ENCODE measurements at regions not wholly inside any gene's neighbourhood (a gene's known extent, or its start where the extent isn't known, plus 50 kb on each side); places are given as distances from the start of the nearest gene placed in this dataset.
"Not testable (repeated sequence)": the region's sequence is repeated elsewhere in the genome, so short reads cannot be mapped to it uniquely, and the experiment has no call there.

- no peak overlapping the region for H3K4me3 ChIP-seq
- DNase-seq: no peak
- H3K9me3 ChIP-seq: no peaks in the 10 kb centered on the region
- TF ChIP-seq CTCF (IDR thresholded peaks at IDR 0.05) (no peak), POLR2A (IDR thresholded peaks at IDR 0.05) (no peak)
- H3K27me3 ChIP-seq: no peaks in the 10 kb centered on the region
- no peaks in the 10 kb centered on the region for H3K4me1 ChIP-seq
- no peak overlapping the region for H3K27ac ChIP-seq
- H3K36me3 ChIP-seq: no peaks in the 10 kb centered on the region
These were observed 105.8 kb upstream of the UGP2 start for GRCh38 chr2:63735931-63736330.

- Histone ChIP-seq H3K9me3 (no peaks in the 10 kb centered on the region), H3K36me3 (no peaks in the 10 kb centered on the region)
These were observed 105.3 kb upstream of the UGP2 start for GRCh38 chr2:63736354-63736753.

GRCh38 chr2:63737081-63737751 is 104.5 kb upstream of the UGP2 start:
- Histone ChIP-seq H3K9me3 (no peaks in the 10 kb centered on the region), H3K27ac (no peak overlapping the region), H3K4me1 (no peaks in the 10 kb centered on the region), H3K4me3 (no peak overlapping the region), H3K27me3 (no peaks in the 10 kb centered on the region), H3K36me3 (no peaks in the 10 kb centered on the region)
- TF ChIP-seq POLR2A (IDR thresholded peaks at IDR 0.05) (no peak), CTCF (IDR thresholded peaks at IDR 0.05) (no peak)
- DNase-seq: no peak

More at GRCh38 chr2:63736354-63736753, 105.3 kb upstream of the UGP2 start:
- no peaks in the 10 kb centered on the region for H3K27me3 ChIP-seq
- no peak for DNase-seq
- TF ChIP-seq CTCF (IDR thresholded peaks at IDR 0.05) (no peak), POLR2A (IDR thresholded peaks at IDR 0.05) (no peak)
- no peak overlapping the region for H3K27ac ChIP-seq
- H3K4me3 ChIP-seq: no peak overlapping the region
- no peaks in the 10 kb centered on the region for H3K4me1 ChIP-seq

DNA sequence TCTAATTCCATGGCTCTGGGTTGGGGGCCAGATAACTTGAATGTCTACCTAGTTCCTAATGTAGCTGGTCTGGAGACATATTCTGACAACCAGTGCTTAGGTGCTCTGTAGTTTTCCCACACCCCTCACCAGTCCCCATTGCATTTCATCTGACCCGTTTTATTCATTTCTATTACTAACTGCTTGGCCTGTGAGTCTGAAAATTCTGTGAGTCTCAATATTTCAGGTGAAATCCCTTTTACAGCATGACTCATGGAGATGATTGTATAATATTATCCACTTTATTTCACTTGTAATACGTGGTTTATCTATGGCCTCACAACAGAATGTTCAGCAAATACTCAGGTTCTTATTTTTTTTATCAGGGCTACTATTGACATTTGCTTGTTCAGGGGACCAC is 103.7 kb upstream of the UGP2 start:
- no peaks in the 10 kb centered on the region for H3K36me3 ChIP-seq
- no peak overlapping the region for H3K27ac ChIP-seq
- H3K27me3 ChIP-seq: no peaks in the 10 kb centered on the region
- H3K9me3 ChIP-seq: no peaks in the 10 kb centered on the region
- DNase-seq: no peak
- no peaks in the 10 kb centered on the region for H3K4me1 ChIP-seq
- TF ChIP-seq POLR2A (IDR thresholded peaks at IDR 0.05): no peak
- no peak for TF ChIP-seq CTCF (IDR thresholded peaks at IDR 0.05)
- H3K4me3 ChIP-seq: no peak overlapping the region

GRCh38 chr2:63739180-63739579 is 102.5 kb upstream of the UGP2 start:
- not testable (repeated sequence) for H3K4me1 ChIP-seq, H3K36me3 ChIP-seq, H3K27ac ChIP-seq, H3K4me3 ChIP-seq, H3K9me3 ChIP-seq, H3K27me3 ChIP-seq, DNase-seq

DNA sequence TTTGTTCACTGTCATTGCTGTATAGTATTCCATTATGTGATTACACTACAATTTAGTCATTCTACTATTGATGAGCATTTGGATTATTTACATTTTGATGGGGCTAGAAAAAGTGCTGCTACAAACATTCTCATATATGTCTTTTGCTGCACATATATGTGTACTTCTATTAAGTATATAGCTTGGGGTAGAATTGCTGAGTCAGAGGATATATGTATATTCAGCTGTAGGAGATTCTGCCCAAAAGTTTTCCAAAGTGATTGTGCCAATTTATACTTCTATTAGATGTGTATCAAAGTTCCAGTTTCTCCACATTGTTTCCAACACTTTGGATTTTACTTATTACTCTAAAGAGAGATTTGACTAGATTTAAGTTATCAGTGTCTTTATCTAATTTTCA is 101.7 kb upstream of the UGP2 start:
- Histone ChIP-seq H3K27me3 (no peaks in the 10 kb centered on the region), H3K9me3 (no peaks in the 10 kb centered on the region), H3K27ac (no peak overlapping the region), H3K4me1 (no peaks in the 10 kb centered on the region), H3K36me3 (no peaks in the 10 kb centered on the region), H3K4me3 (no peak overlapping the region)
- no peak for DNase-seq
- no peak for TF ChIP-seq CTCF (IDR thresholded peaks at IDR 0.05)
- TF ChIP-seq POLR2A (IDR thresholded peaks at IDR 0.05): no peak

Data from Peyer's patch (tissue), 4 donors.